A673 (cell line): ENCODE measurements at regions not wholly inside any gene's neighbourhood (a gene's known extent, or its start where the extent isn't known, plus 50 kb on each side); places are given as distances from the start of the nearest gene placed in this dataset.

Experiments
- BruUV-seq: library from RNA; stranded (reverse); fragments of 400-500 nt; replicated peaks from 2 replicates; lab custom pipeline; 2021; lab: Mats Ljungman, UMichigan
- CTCF ChIA-PET: fragments of 300-600 bp; sonication (Branson Sonifier 250); formaldehyde crosslinking; loops from one replicate; lab custom pipeline; 2022; ENCODE audit warnings: antibody characterized with exemption; lab: Charles Lee
- POLR2A ChIA-PET: fragments of 300-600 bp; sonication (Branson Sonifier 250); formaldehyde crosslinking; loops from one replicate; lab custom pipeline; 2022; ENCODE audit warnings: antibody characterized with exemption; ENCODE audit not compliant: low non-redundant PET; lab: Charles Lee
- DNase-seq: peaks from one replicate; pipeline ENCODE4 v3.0.0-alpha.2; 2015; ENCODE audit warnings: low spot score
- H3K27ac ChIP-seq: fragments of 200-600 bp; sonication (generic); 2 replicates; pipeline ENCODE4 v1.5.1; 2016; ENCODE audit warnings: mixed run types, low read depth, mild to moderate bottlenecking, mixed read lengths, antibody characterized with exemption, low read length; ENCODE audit not compliant: poor library complexity, severe bottlenecking
- H3K27me3 ChIP-seq: fragments of 200-600 bp; sonication (generic); replicated peaks from 2 replicates; pipeline ENCODE4 v1.6.1; 2017; ENCODE audit warnings: mixed run types, low read depth, mild to moderate bottlenecking, mixed read lengths, antibody characterized with exemption, low read length; ENCODE audit not compliant: insufficient read depth, poor library complexity
- H3K36me3 ChIP-seq: fragments of 200-600 bp; sonication (generic); 2 replicates; pipeline ENCODE4 v1.6.1; 2016; ENCODE audit warnings: mixed run types, mild to moderate bottlenecking, mixed read lengths, antibody characterized with exemption, low read length; ENCODE audit not compliant: insufficient read depth, poor library complexity, severe bottlenecking
- H3K4me1 ChIP-seq: fragments of 200-600 bp; sonication (generic); 2 replicates; pipeline ENCODE4 v1.6.1; 2017; ENCODE audit warnings: mixed run types, mild to moderate bottlenecking, mixed read lengths, antibody characterized with exemption, low read length; ENCODE audit not compliant: insufficient read depth, poor library complexity, severe bottlenecking
- H3K4me3 ChIP-seq: fragments of 200-600 bp; sonication (generic); 2 replicates; pipeline ENCODE4 v1.5.1; 2016; ENCODE audit warnings: low read depth, mixed run types, mild to moderate bottlenecking, mixed read lengths, low read length; ENCODE audit not compliant: poor library complexity, severe bottlenecking
- H3K9me3 ChIP-seq: fragments of 200-600 bp; sonication (generic); 2 replicates; pipeline ENCODE4 v1.6.1; 2016; ENCODE audit warnings: mixed run types, low read depth, mild to moderate bottlenecking, mixed read lengths, antibody characterized with exemption, low read length; ENCODE audit not compliant: poor library complexity, severe bottlenecking
- EZH2 ChIP-seq: fragments of 200-600 bp; sonication (generic); IDR thresholded peaks from 2 replicates; pipeline ENCODE4 v1.6.1; 2017; ENCODE audit warnings: borderline replicate concordance, low read depth, mild to moderate bottlenecking, mixed read lengths, antibody characterized with exemption, low read length; ENCODE audit not compliant: poor library complexity, severe bottlenecking
- intact Hi-C: fragments of 100-400 bp; cut with micrococcal nuclease; formaldehyde crosslinking; loops from one replicate; pipeline ENCODE4 v1.10.0; 2022; ENCODE audit not compliant: unreplicated experiment
- TF ChIP-seq, protein P1 (sequence below): fragments of 300-800, 200-600 bp; sonication (generic); conservative IDR thresholded peaks from 2 replicates; pipeline ENCODE4 v1.5.1; 2017; ENCODE audit warnings: low read depth, mild to moderate bottlenecking, antibody characterized with exemption, low read length, moderate library complexity, mixed read lengths

DNA sequence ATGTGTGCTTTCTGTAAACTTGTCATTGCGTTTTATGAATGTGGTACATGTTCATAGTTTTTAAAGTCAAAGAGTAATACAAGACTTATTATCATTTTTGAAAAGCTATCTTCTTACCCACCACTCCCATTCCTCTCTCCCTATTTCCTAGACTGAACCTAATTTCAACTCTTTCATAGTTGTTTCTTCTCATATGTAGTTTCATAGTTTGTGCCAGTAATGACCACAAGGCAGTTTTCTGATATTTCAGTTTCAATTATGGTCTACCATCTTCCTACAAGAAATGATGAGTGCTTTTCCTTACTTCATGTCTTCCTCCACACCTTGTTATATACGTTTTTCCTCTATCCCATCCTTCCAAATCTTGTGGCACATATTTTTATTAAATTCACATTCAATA lies 445.0 kb upstream of the GOLIM4 start:
- no peak overlapping the region for H3K4me3 ChIP-seq
- no peaks in the 10 kb centered on the region for H3K9me3 ChIP-seq
- no TSS peak for BruUV-seq
- CTCF ChIA-PET, result no interaction called here
- H3K4me1 ChIP-seq, result no peaks in the 10 kb centered on the region
- POLR2A ChIA-PET, result no interaction called here
- TF ChIP-seq EZH2, result no peak
- TF ChIP-seq, protein P1, sequence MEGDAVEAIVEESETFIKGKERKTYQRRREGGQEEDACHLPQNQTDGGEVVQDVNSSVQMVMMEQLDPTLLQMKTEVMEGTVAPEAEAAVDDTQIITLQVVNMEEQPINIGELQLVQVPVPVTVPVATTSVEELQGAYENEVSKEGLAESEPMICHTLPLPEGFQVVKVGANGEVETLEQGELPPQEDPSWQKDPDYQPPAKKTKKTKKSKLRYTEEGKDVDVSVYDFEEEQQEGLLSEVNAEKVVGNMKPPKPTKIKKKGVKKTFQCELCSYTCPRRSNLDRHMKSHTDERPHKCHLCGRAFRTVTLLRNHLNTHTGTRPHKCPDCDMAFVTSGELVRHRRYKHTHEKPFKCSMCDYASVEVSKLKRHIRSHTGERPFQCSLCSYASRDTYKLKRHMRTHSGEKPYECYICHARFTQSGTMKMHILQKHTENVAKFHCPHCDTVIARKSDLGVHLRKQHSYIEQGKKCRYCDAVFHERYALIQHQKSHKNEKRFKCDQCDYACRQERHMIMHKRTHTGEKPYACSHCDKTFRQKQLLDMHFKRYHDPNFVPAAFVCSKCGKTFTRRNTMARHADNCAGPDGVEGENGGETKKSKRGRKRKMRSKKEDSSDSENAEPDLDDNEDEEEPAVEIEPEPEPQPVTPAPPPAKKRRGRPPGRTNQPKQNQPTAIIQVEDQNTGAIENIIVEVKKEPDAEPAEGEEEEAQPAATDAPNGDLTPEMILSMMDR, result no peak
- H3K36me3 ChIP-seq, result no peaks in the 10 kb centered on the region
- H3K27ac ChIP-seq, result no peak overlapping the region
- intact Hi-C loops, result no loop called here
- H3K27me3 ChIP-seq, result peaks cover 27% of the 10 kb centered on the region
- DNase-seq, result no peak

DNA sequence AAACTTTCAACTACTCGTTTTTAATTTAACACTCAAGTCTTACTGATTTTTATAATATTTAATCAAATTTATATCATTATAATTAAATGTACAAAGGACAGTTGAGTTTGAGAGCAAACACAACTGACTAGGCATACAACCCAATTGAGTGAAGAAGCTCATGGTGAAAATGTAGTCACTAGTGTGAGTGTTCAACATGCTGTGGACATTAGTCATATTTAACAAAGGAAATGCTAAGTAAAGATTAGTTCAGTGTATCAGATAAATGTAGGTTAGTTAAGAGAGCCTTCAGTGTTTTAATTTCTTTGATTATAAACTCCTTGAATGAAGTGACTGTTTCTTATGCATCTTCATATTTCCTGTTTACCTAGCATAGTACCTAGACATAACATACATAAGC lies 444.2 kb upstream of the GOLIM4 start:
- H3K4me1 ChIP-seq, result no peaks in the 10 kb centered on the region
- intact Hi-C loops, result no loop called here
- TF ChIP-seq EZH2, result no peak
- TF ChIP-seq, protein P1, result no peak
- no peaks in the 10 kb centered on the region for H3K36me3 ChIP-seq
- DNase-seq, result no peak
- POLR2A ChIA-PET, result no interaction called here
- H3K9me3 ChIP-seq, result no peaks in the 10 kb centered on the region
- H3K27ac ChIP-seq, result no peak overlapping the region
- no TSS peak for BruUV-seq
- H3K4me3 ChIP-seq, result no peak overlapping the region
- CTCF ChIA-PET, result no interaction called here
- peaks cover 23% of the 10 kb centered on the region for H3K27me3 ChIP-seq

- Histone ChIP-seq H3K27me3 (peaks cover 22% of the 10 kb centered on the region), H3K27ac (no peak overlapping the region), H3K4me3 (no peak overlapping the region), H3K4me1 (no peaks in the 10 kb centered on the region), H3K9me3 (no peaks in the 10 kb centered on the region), H3K36me3 (no peaks in the 10 kb centered on the region)
- intact Hi-C loops, result no loop called here
- TF ChIP-seq, protein P1, result no peak
- no peak for TF ChIP-seq EZH2
- ChIA-PET POLR2A (no interaction called here), CTCF (no interaction called here)
- BruUV-seq, result no TSS peak
- no peak for DNase-seq
Measured at GRCh38 chr3:168534761-168535160, 439.0 kb upstream of the GOLIM4 start.
